ENCODE measurements at regions not wholly inside any gene's neighbourhood (a gene's known extent, or its start where the extent isn't known, plus 50 kb on each side); places are given as distances from the start of the nearest gene placed in this dataset.

GRCh38 chr4:182066037-182066436 lies 177.2 kb upstream of the TENM3 start:
- Histone ChIP-seq H3K9me1 (ENCODE audit: insufficient read depth, low read length) (no peaks in the 10 kb centered on the region), H2AK5ac (ENCODE audit: low read depth, low read length) (no peak overlapping the region), H3K14ac (replicated peaks; ENCODE audit: low read depth, low read length) (no peak overlapping the region), H4K91ac (ENCODE audit: insufficient read depth, low read depth, low read length) (no peak overlapping the region), H3K4me2 (ENCODE audit: low read depth, low read length) (no peak overlapping the region), H3K27ac (ENCODE audit: insufficient read depth, low read length) (no peak overlapping the region), H2AK9ac (replicated peaks; ENCODE audit: low read depth, low read length, poor library complexity) (no peak overlapping the region), H3K9me3 (ENCODE audit: control insufficient read depth, insufficient read depth, low read length) (no peaks in the 10 kb centered on the region), H2BK120ac (ENCODE audit: low read depth, low read length) (no peak overlapping the region), H3K79me1 (ENCODE audit: low read depth in 1 of 2, low read length in 2 of 2) (no peaks in the 10 kb centered on the region), H3K18ac (ENCODE audit: low read depth, low read length) (no peak overlapping the region), H3K9ac (ENCODE audit: low read depth, low read length) (no peak overlapping the region), H4K20me1 (ENCODE audit: insufficient read depth, low read length) (no peaks in the 10 kb centered on the region), H3K4me1 (ENCODE audit: control insufficient read depth, insufficient read depth, low read length) (no peaks in the 10 kb centered on the region), H3K56ac (ENCODE audit: extremely low read depth, insufficient read depth, low read length) (no peak overlapping the region), H4K5ac (ENCODE audit: low read depth, low read length) (no peak overlapping the region), H3K27me3 (ENCODE audit: control insufficient read depth, insufficient read depth, low read length) (no peaks in the 10 kb centered on the region), H2BK5ac (ENCODE audit: low read depth, low read length, poor library complexity, severe bottlenecking) (no peak overlapping the region), H3K23ac (ENCODE audit: low read depth, low read length) (no peak overlapping the region), H2BK20ac (ENCODE audit: low read depth, low read length) (no peak overlapping the region), H2AFZ (replicated peaks; ENCODE audit: low read length, poor library complexity) (no peak overlapping the region), H3K36me3 (ENCODE audit: control insufficient read depth, insufficient read depth, low read length) (no peaks in the 10 kb centered on the region), H3K4me3 (ENCODE audit: insufficient read depth, low read depth, low read length) (no peak overlapping the region), H3K4ac (ENCODE audit: low read depth, low read length) (no peak overlapping the region), H2BK15ac (ENCODE audit: low read depth, low read length) (no peak overlapping the region), H4K8ac (ENCODE audit: low read depth in 2 of 2, low read length in 2 of 2) (no peak overlapping the region)
- WGBS, 2 experiments (ENCODE audit: extremely low coverage in 2 of 2, insufficient read length in 1 of 2) = no CpG with 5 or more reads among the region's 7 CpGs
- ATAC-seq (ENCODE audit: low read depth) (no peak), DNase-seq (no peak)
- in situ Hi-C loops (cut with MboI; ENCODE audit: low sequenced_read_pairs) = no loop called here
- dilution Hi-C loops (cut with HindIII; ENCODE audit: low sequenced_read_pairs, unreplicated experiment) = no loop called here
- POLR2A ChIA-PET (ENCODE audit: unreplicated experiment) = no interaction called here
- no peak for TF ChIP-seq RAD21 (IDR thresholded peaks at IDR 0.05; ENCODE audit: low read length)
- TF ChIP-seq RCOR1 (IDR thresholded peaks at IDR 0.05; ENCODE audit: insufficient replicate concordance, low read length) = no peak
- TF ChIP-seq MAZ (IDR thresholded peaks at IDR 0.05; ENCODE audit: borderline replicate concordance, low read depth, low read length) = no peak
- TF ChIP-seq SMC3 (IDR thresholded peaks at IDR 0.05; ENCODE audit: low read depth, low read length) = no peak
- no peak for TF ChIP-seq CHD1 (IDR thresholded peaks at IDR 0.05; ENCODE audit: low read depth, low read length)
- no peak for TF ChIP-seq MXI1 (IDR thresholded peaks at IDR 0.05; ENCODE audit: borderline replicate concordance, low read depth, low read length)
- TF ChIP-seq RFX5 (IDR thresholded peaks at IDR 0.05; ENCODE audit: low read depth, low read length) = no peak
- no peak for TF ChIP-seq BHLHE40 (IDR thresholded peaks at IDR 0.05; ENCODE audit: low read depth, low read length)
- CTCF ChIA-PET = no interaction called here
- no TSS peak for BruUV-seq (replicated peaks)
- intact Hi-C loops (cut with micrococcal nuclease) = no loop called here

Data from IMR-90 (cell line).